Tibial artery (tissue), 4 donors: ENCODE measurements at regions not wholly inside any gene's neighbourhood (a gene's known extent, or its start where the extent isn't known, plus 50 kb on each side); places are given as distances from the start of the nearest gene placed in this dataset.

Source experiments
- DNase-seq, 2 donors: peaks; one replicate each; pipeline ENCODE4 v3.0.0-alpha.2; 2019
- H3K27ac ChIP-seq, 2 donors: fragments of 200-600 bp; sonication (generic) in 1 of 2; 1 replicate in 1 of 2; 2 replicates in 1 of 2; pipeline ENCODE4 v1.5.1; 2018 to 2019; ENCODE audit warnings: mild to moderate bottlenecking in 1 of 2
- H3K27me3 ChIP-seq, 2 donors: fragments of 200-600 bp; sonication (generic) in 1 of 2; one replicate each; pipeline versions ENCODE4 v1.5.1 to v1.6.0; 2016 to 2019
- H3K36me3 ChIP-seq, 3 donors: fragments of 200-600 bp; sonication (generic) in 2 of 3; one replicate each; pipeline ENCODE4 v1.5.1; 2016 to 2019; ENCODE audit warnings: mild to moderate bottlenecking in 2 of 3
- H3K4me1 ChIP-seq, 4 donors: fragments of 200-600 bp; sonication (generic) in 2 of 4; 1 replicate in 3 of 4; 2 replicates in 1 of 4; pipeline ENCODE4 v1.5.1; 2016 to 2019
- H3K4me3 ChIP-seq, 2 donors: fragments of 200-600 bp; sonication (generic) in 1 of 2; 1 replicate in 1 of 2; 2 replicates in 1 of 2; pipeline ENCODE4 v1.5.1; 2018 to 2019; ENCODE audit warnings: mild to moderate bottlenecking in 2 of 2
- H3K9me3 ChIP-seq, 3 donors: fragments of 200-600 bp; sonication (generic) in 1 of 3; one replicate each; pipeline ENCODE4 v1.5.1; 2016 to 2019
- CTCF ChIP-seq, 2 experiments: fragments of 200-600 bp in 1 of 2; fragments of 450-650 bp in 1 of 2; IDR thresholded peaks; one replicate each; pipeline ENCODE4 v1.5.1; 2017 to 2019; ENCODE audit warnings: antibody characterized with exemption in 2 of 2, mild to moderate bottlenecking in 1 of 2, moderate library complexity in 1 of 2
- intact Hi-C: fragments of 100-400 bp; cut with DNase I; formaldehyde crosslinking; loops from one replicate; pipeline ENCODE4 v1.15.0; 2023; ENCODE audit warnings: low total_unique reads

- no peak overlapping the region for H3K4me3 ChIP-seq
- no peak for DNase-seq
- H3K9me3 ChIP-seq = no peaks in the 10 kb centered on the region
- TF ChIP-seq CTCF (IDR thresholded peaks at IDR 0.05) = no peak
- H3K4me1 ChIP-seq = no peaks in the 10 kb centered on the region
- intact Hi-C loops = no loop called here
- H3K27me3 ChIP-seq = no peaks in the 10 kb centered on the region
- H3K27ac ChIP-seq = no peak overlapping the region
- H3K36me3 ChIP-seq = no peaks in the 10 kb centered on the region
These were observed 73.8 kb downstream of the SLITRK6 start for GRCh38 chr13:85725433-85725832.

GRCh38 chr13:85724546-85725432, 74.4 kb downstream of the SLITRK6 start:
- Histone ChIP-seq H3K27ac (no peak overlapping the region), H3K4me1 (no peaks in the 10 kb centered on the region), H3K27me3 (no peaks in the 10 kb centered on the region), H3K9me3 (no peaks in the 10 kb centered on the region), H3K4me3 (no peak overlapping the region), H3K36me3 (no peaks in the 10 kb centered on the region)
- no peak for TF ChIP-seq CTCF (IDR thresholded peaks at IDR 0.05)
- DNase-seq = no peak
- intact Hi-C loops = no loop called here

DNA sequence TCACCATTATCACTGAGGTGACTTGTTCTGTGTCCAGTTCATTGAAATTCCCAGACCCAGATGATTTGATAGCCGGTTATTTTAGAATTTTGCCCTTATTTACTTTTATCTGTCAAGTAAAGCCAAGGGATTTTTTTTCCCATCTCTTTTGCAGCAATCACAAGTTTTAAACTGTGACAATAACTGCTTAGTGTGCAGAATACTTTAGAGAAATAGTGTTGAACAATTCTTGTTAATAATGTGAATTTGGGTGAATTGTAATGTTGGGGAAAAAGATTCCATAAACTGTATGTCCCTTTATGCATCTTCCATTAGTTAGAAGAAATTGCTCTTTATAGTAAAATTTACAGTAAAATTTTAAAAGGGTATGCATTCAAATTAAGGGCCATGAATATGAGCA, 79.5 kb downstream of the SLITRK6 start:
- no peaks in the 10 kb centered on the region for H3K9me3 ChIP-seq
- no peak overlapping the region for H3K4me3 ChIP-seq
- H3K36me3 ChIP-seq = no peaks in the 10 kb centered on the region
- no peak for TF ChIP-seq CTCF (IDR thresholded peaks at IDR 0.05)
- intact Hi-C loops = loop anchor here (5.0 kb wide), 1 partner anchor 902 kb away; no protein-coding TSS in a partner anchor
- no peak for DNase-seq
- no peaks in the 10 kb centered on the region for H3K27me3 ChIP-seq
- H3K4me1 ChIP-seq = no peaks in the 10 kb centered on the region
- no peak overlapping the region for H3K27ac ChIP-seq

GRCh38 chr13:85717921-85718320, 81.3 kb downstream of the SLITRK6 start:
- Histone ChIP-seq H3K9me3 (no peaks in the 10 kb centered on the region), H3K4me1 (no peaks in the 10 kb centered on the region), H3K36me3 (no peaks in the 10 kb centered on the region), H3K4me3 (no peak overlapping the region), H3K27ac (no peak overlapping the region), H3K27me3 (no peaks in the 10 kb centered on the region)
- no peak for TF ChIP-seq CTCF (IDR thresholded peaks at IDR 0.05)
- intact Hi-C loops = loop anchor here (5.0 kb wide), 1 partner anchor 901 kb away; no protein-coding TSS in a partner anchor
- DNase-seq = no peak

- no peak for TF ChIP-seq CTCF (IDR thresholded peaks at IDR 0.05)
- no peaks in the 10 kb centered on the region for H3K9me3 ChIP-seq
- no peaks in the 10 kb centered on the region for H3K27me3 ChIP-seq
- H3K4me1 ChIP-seq = no peaks in the 10 kb centered on the region
- H3K27ac ChIP-seq = no peak overlapping the region
- intact Hi-C loops = no loop called here
- no peak for DNase-seq
- no peak overlapping the region for H3K4me3 ChIP-seq
- no peaks in the 10 kb centered on the region for H3K36me3 ChIP-seq
These were observed 88.7 kb downstream of the SLITRK6 start for GRCh38 chr13:85710545-85710944.
